GM12878 (cell line): ENCODE measurements at regions not wholly inside any gene's neighbourhood (a gene's known extent, or its start where the extent isn't known, plus 50 kb on each side); places are given as distances from the start of the nearest gene placed in this dataset.

Experiments used
- ATAC-seq: fragments of 200-7000 bp; cut with Tn5 transposase; 3 replicates; pipeline ENCODE4 v1.9.1; 2020; ENCODE audit warnings: mild to moderate bottlenecking, moderate library complexity
- BruUV-seq: library from RNA; stranded (reverse); fragments of 400-500 nt; replicated peaks from 2 replicates; lab custom pipeline; 2021; lab: Mats Ljungman, UMichigan
- CTCF ChIA-PET: fragments of 300-600 bp; sonication (Branson Sonifier 250); formaldehyde crosslinking; extraction: SDS; loops from one replicate; lab custom pipeline; 2021; ENCODE audit warnings: inconsistent platforms; lab: Yijun Ruan, JAX
- POLR2A ChIA-PET: fragments of 350-600 bp; formaldehyde crosslinking; extraction: SDS; loops from one replicate; lab custom pipeline; 2021; ENCODE audit warnings: inconsistent platforms; lab: Charles Lee
- RAD21 ChIA-PET: fragments of 300-600 bp; sonication (Branson Sonifier 250); formaldehyde crosslinking; loops from one replicate; lab custom pipeline; 2023; ENCODE audit warnings: antibody characterized with exemption; ENCODE audit not compliant: unreplicated experiment; lab: Charles Lee
- SMC1A ChIA-PET: fragments of 300-600 bp; sonication (Branson Sonifier 250); formaldehyde crosslinking; loops from one replicate; lab custom pipeline; 2023; ENCODE audit not compliant: unreplicated experiment, uncharacterized antibody; lab: Charles Lee
- DNase-seq: peaks from one replicate; pipeline ENCODE4 v3.0.0-alpha.2; 2011; ENCODE audit warnings: low read depth, low spot score
- FAIRE-seq: peaks from 3 replicates; lab custom pipeline; 2011; peaks lifted over from hg19 to GRCh38; lab: Jason Lieb, UNC
- H2AFZ ChIP-seq: 2 replicates; pipeline ENCODE4 v1.6.0; 2011; ENCODE audit warnings: low read depth, low read length, control low read depth; ENCODE audit not compliant: control insufficient read depth
- H3K27ac ChIP-seq: 2 replicates; pipeline ENCODE4 v1.5.1; 2011; ENCODE audit warnings: control low read depth; ENCODE audit not compliant: control insufficient read depth, insufficient read depth
- H3K27me3 ChIP-seq, 2 experiments: replicated peaks in 1 of 2; 2 replicates each; pipeline versions ENCODE4 v1.6.0 to v1.6.1; 2011; ENCODE audit warnings: low read length in 1 of 2; ENCODE audit not compliant: control insufficient read depth in 2 of 2, insufficient read depth in 2 of 2
- H3K36me3 ChIP-seq, 2 experiments: 2 replicates each; pipeline ENCODE4 v1.5.1; 2011; ENCODE audit warnings: low read length in 1 of 2; ENCODE audit not compliant: control insufficient read depth in 2 of 2, insufficient read depth in 2 of 2
- H3K4me1 ChIP-seq: 2 replicates; pipeline ENCODE4 v1.6.1; 2011; ENCODE audit warnings: mild to moderate bottlenecking, low read length, moderate library complexity, mixed read lengths; ENCODE audit not compliant: control insufficient read depth, insufficient read depth
- H3K4me2 ChIP-seq: 2 replicates; pipeline ENCODE4 v1.6.0; 2011; ENCODE audit warnings: control low read depth; ENCODE audit not compliant: control insufficient read depth, insufficient read depth
- H3K4me3 ChIP-seq: fragments of 200-600 bp; sonication (generic); 2 replicates; pipeline ENCODE4 v1.5.1; 2016
- H3K79me2 ChIP-seq: 2 replicates; pipeline ENCODE4 v1.6.0; 2011; ENCODE audit warnings: low read length; ENCODE audit not compliant: control insufficient read depth, insufficient read depth
- H3K9ac ChIP-seq: 2 replicates; pipeline ENCODE4 v1.8.0; 2011; ENCODE audit warnings: low read length, control low read depth, mixed read lengths; ENCODE audit not compliant: control insufficient read depth, insufficient read depth
- H3K9me3 ChIP-seq: replicated peaks from 3 replicates; pipeline ENCODE4 v1.5.1; 2011; ENCODE audit warnings: mild to moderate bottlenecking, low read length; ENCODE audit not compliant: control insufficient read depth, insufficient read depth
- H4K20me1 ChIP-seq: 2 replicates; pipeline ENCODE4 v1.6.0; 2011; ENCODE audit not compliant: control insufficient read depth, insufficient read depth
- BHLHE40 ChIP-seq, 2 experiments: fragments of 450-650 bp in 1 of 2; IDR thresholded peaks; 2 replicates each; pipeline ENCODE4 v1.6.1; 2011 to 2017; ENCODE audit warnings: low read depth in 2 of 2, borderline replicate concordance in 1 of 2, improper control_type of control experiment in 1 of 2, low read length in 1 of 2, mild to moderate bottlenecking in 1 of 2
- EGR1 ChIP-seq, 2 experiments: IDR thresholded peaks; 1 replicate in 1 of 2; 2 replicates in 1 of 2; pipeline ENCODE4 v1.6.1; 2011 to 2012; ENCODE audit warnings: low read depth in 2 of 2, low read length in 2 of 2, borderline replicate concordance in 1 of 2, mild to moderate bottlenecking in 1 of 2, moderate library complexity in 1 of 2
- KAT2A ChIP-seq: conservative IDR thresholded peaks from 2 replicates; pipeline ENCODE4 v1.6.1; 2011; ENCODE audit warnings: low read depth, low read length; ENCODE audit not compliant: control insufficient read depth
- NFYA ChIP-seq: IDR thresholded peaks from 2 replicates; pipeline ENCODE4 v1.6.1; 2011; ENCODE audit warnings: low read depth, mild to moderate bottlenecking, low read length, improper control_type of control experiment, borderline replicate concordance
- SMARCA5 ChIP-seq: fragments of 450-650 bp; IDR thresholded peaks from 2 replicates; pipeline ENCODE4 v1.6.1; 2017; ENCODE audit warnings: mild to moderate bottlenecking
- SUZ12 ChIP-seq: fragments of 200-600 bp; sonication (generic); IDR thresholded peaks from one replicate; pipeline ENCODE4 v1.6.1; 2018; ENCODE audit warnings: antibody characterized with exemption, mild to moderate bottlenecking; ENCODE audit not compliant: unreplicated experiment
- WGBS: methylation state at CpG from one replicate; pipeline ENCODE4 v1.1.6; 2016; ENCODE audit warnings: low lambda C conversion rate; ENCODE audit not compliant: insufficient replicate concordance, insufficient coverage; ENCODE audit errors: missing lambda C conversion rate; 5-methylcytosine and 5-hydroxymethylcytosine counted together
- in situ Hi-C: fragments of 300-500 bp; cut with MboI; formaldehyde crosslinking; loops from 9 replicates; pipeline ENCODE4 v1.14.3; 2018; ENCODE audit warnings: mixed read lengths
- intact Hi-C: fragments of 100-400 bp; cut with micrococcal nuclease; formaldehyde crosslinking; loops from one replicate; pipeline ENCODE4 v1.14.2; 2022; ENCODE audit not compliant: unreplicated experiment
- TF ChIP-seq, protein P1 (sequence below): fragments of 450-650 bp; IDR thresholded peaks from 2 replicates; pipeline ENCODE4 v1.6.1; 2017; ENCODE audit warnings: mild to moderate bottlenecking
- TF ChIP-seq, protein P2 (sequence below): IDR thresholded peaks from 2 replicates; pipeline ENCODE4 v1.6.1; 2011; ENCODE audit warnings: low read depth, mild to moderate bottlenecking, low read length, moderate library complexity, borderline replicate concordance; ENCODE audit errors: extremely low read depth
- TF ChIP-seq, protein P3 (sequence below): fragments of 450-650 bp; IDR thresholded peaks from 2 replicates; pipeline ENCODE4 v1.6.1; 2018; ENCODE audit warnings: borderline replicate concordance, mild to moderate bottlenecking; ENCODE audit not compliant: partially characterized antibody

DNA sequence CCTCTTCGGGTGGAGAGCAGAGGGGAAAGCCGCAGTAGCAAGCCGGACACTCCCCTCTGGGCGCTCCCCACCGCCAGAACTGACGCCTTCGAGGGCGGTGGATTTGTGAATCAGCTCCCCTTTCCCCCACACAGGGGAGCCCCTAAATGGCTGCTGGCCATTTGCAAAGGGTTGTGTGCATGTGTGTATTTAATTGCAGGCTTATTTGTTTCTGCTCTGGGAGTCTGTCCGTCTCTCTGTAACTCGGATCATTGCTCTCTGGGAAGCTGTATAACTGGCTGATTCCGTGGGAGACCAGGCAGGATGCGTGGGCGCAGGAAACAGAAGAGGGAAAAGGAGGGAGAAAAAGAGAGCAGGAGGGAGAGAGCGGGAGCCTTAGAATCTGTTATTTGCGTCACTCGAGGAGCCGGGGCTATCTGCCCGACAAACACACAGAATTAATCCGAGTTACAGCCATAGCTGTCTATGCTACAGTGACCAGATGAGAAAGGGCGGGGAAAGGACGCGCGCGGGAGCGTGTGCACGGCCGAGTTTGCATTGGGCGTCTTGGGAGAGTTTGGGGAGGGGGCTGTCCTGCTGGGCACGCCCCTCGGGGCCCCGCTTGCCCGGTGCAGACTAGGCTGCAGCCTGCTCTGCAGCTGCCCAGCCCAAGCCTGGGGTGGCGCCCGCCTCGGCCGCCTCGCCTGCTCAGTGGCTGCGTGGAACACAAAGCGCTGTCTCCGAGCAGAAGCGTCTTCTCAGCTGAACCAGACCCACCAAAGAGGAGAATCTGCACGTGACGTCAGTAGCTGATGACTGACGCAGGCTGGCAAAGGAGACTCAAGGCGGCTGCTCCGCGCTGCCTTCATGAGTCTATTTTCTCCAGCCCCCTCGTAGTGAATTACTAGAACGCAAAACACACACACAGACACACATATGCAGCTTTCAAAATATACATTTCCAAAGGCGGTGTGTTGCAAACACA, 105.3 kb upstream of the HSD17B12 start:
- Histone ChIP-seq H3K4me3 (no peak overlapping the region), H2AFZ (no peak overlapping the region), H3K27ac (no peak overlapping the region), H4K20me1 (no peaks in the 10 kb centered on the region), H3K9me3 (no peaks in the 10 kb centered on the region), H3K79me2 (no peaks in the 10 kb centered on the region), H3K27me3 (peaks cover 21 to 33% of the 10 kb centered on the region in 2 experiments), H3K4me2 (no peak overlapping the region), H3K36me3 (no peaks in the 10 kb centered on the region), H3K9ac (no peak overlapping the region), H3K4me1 (no peaks in the 10 kb centered on the region)
- FAIRE-seq (no peak), DNase-seq (no peak), ATAC-seq (no peak; the same call in 2 of the 3 replicates)
- ChIA-PET RAD21 (interaction anchor here (3.0 kb wide), 1 partner anchor 276 kb away, joined by 15 read pairs; no protein-coding TSS in a partner anchor), CTCF (interaction anchor here (1.0 to 1.8 kb wide), 2 partner anchors 277 to 294 kb away, joined by 3 to 4 read pairs; no protein-coding TSS in a partner anchor), SMC1A (interaction anchor here (1.5 kb wide), 1 partner anchor 276 kb away, joined by 9 read pairs; no protein-coding TSS in a partner anchor), POLR2A (no interaction called here)
- WGBS: 16% methylated on average over 48 of the region's 50 CpGs
- intact Hi-C loops: loop anchor here (5.0 to 10.0 kb wide), 2 partner anchors 277 to 370 kb away; partner anchors contain the start of gene C11orf96
- in situ Hi-C loops: no loop called here
- no TSS peak for BruUV-seq
- TF ChIP-seq SUZ12 (peak; percentile 70), BHLHE40 (IDR thresholded peaks at IDR 0.05; ENCODE audit: borderline replicate concordance in 1 of 2, low read depth in 2 of 2, low read length in 1 of 2) (no peak)

DNA sequence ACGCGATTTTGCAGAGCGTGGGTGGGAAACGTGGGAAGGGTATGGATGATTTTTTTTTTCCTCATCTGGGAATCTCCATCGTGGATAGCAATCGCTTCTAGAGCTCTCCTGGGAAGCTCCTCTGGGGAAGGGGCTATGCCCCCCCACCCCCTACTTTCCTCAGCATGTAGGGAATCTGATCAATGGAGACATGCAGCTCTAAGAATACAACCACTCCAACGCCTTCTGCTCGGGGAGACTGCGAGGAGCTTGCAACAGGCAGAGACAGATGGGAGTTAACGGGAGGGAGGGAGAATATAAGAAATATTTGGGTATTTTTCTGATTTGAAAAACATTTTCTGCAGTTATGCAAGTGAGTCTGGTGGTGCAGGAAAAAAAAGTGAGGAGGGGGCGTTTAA, 104.6 kb upstream of the HSD17B12 start:
- WGBS: 26% methylated on average over 11 of the region's 11 CpGs
- BruUV-seq: no TSS peak
- DNase-seq: no peak
- no peak overlapping the region for H3K4me3 ChIP-seq
- intact Hi-C loops: loop anchor here (5.0 to 10.0 kb wide), 2 partner anchors 276 to 369 kb away; partner anchors contain the start of gene C11orf96
- no peak overlapping the region for H2AFZ ChIP-seq
- H3K27me3 ChIP-seq: peaks cover 21 to 39% of the 10 kb centered on the region in 2 experiments
- ChIA-PET POLR2A (no interaction called here), SMC1A (no interaction called here), RAD21 (no interaction called here), CTCF (interaction anchor here (1.8 kb wide), 1 partner anchor 276 kb away, joined by 4 read pairs; no protein-coding TSS in a partner anchor)
- H3K36me3 ChIP-seq: no peaks in the 10 kb centered on the region
- no peak for FAIRE-seq
- no peak overlapping the region for H3K4me2 ChIP-seq
- no peak overlapping the region for H3K27ac ChIP-seq
- no peaks in the 10 kb centered on the region for H3K9me3 ChIP-seq
- no peaks in the 10 kb centered on the region for H3K79me2 ChIP-seq
- H3K9ac ChIP-seq: no peak overlapping the region
- H3K4me1 ChIP-seq: no peaks in the 10 kb centered on the region
- in situ Hi-C loops: no loop called here
- ATAC-seq: no peak
- no peaks in the 10 kb centered on the region for H4K20me1 ChIP-seq
- TF ChIP-seq, protein P1, sequence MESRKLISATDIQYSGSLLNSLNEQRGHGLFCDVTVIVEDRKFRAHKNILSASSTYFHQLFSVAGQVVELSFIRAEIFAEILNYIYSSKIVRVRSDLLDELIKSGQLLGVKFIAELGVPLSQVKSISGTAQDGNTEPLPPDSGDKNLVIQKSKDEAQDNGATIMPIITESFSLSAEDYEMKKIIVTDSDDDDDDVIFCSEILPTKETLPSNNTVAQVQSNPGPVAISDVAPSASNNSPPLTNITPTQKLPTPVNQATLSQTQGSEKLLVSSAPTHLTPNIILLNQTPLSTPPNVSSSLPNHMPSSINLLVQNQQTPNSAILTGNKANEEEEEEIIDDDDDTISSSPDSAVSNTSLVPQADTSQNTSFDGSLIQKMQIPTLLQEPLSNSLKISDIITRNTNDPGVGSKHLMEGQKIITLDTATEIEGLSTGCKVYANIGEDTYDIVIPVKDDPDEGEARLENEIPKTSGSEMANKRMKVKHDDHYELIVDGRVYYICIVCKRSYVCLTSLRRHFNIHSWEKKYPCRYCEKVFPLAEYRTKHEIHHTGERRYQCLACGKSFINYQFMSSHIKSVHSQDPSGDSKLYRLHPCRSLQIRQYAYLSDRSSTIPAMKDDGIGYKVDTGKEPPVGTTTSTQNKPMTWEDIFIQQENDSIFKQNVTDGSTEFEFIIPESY: no peak
- TF ChIP-seq EGR1 (IDR thresholded peaks at IDR 0.05; ENCODE audit: borderline replicate concordance in 1 of 2, low read depth in 2 of 2, low read length in 2 of 2) (no peak), NFYA (no peak), SMARCA5 (no peak), KAT2A (no peak)
- TF ChIP-seq, protein P2, sequence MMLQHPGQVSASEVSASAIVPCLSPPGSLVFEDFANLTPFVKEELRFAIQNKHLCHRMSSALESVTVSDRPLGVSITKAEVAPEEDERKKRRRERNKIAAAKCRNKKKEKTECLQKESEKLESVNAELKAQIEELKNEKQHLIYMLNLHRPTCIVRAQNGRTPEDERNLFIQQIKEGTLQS: no peak
- TF ChIP-seq, protein P3, sequence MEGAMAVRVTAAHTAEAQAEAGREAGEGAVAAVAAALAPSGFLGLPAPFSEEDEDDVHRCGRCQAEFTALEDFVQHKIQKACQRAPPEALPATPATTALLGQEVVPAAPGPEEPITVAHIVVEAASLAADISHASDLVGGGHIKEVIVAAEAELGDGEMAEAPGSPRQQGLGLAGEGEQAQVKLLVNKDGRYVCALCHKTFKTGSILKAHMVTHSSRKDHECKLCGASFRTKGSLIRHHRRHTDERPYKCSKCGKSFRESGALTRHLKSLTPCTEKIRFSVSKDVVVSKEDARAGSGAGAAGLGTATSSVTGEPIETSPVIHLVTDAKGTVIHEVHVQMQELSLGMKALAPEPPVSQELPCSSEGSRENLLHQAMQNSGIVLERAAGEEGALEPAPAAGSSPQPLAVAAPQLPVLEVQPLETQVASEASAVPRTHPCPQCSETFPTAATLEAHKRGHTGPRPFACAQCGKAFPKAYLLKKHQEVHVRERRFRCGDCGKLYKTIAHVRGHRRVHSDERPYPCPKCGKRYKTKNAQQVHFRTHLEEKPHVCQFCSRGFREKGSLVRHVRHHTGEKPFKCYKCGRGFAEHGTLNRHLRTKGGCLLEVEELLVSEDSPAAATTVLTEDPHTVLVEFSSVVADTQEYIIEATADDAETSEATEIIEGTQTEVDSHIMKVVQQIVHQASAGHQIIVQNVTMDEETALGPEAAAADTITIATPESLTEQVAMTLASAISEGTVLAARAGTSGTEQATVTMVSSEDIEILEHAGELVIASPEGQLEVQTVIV: no peak
